Occipital lobe (tissue), 1 donor: ENCODE measurements at regions not wholly inside any gene's neighbourhood (a gene's known extent, or its start where the extent isn't known, plus 50 kb on each side); places are given as distances from the start of the nearest gene placed in this dataset.

ENCODE experiments used
- DNase-seq: peaks from one replicate; lab custom pipeline; 2025; lab: John Stamatoyannopoulos, UW

DNA sequence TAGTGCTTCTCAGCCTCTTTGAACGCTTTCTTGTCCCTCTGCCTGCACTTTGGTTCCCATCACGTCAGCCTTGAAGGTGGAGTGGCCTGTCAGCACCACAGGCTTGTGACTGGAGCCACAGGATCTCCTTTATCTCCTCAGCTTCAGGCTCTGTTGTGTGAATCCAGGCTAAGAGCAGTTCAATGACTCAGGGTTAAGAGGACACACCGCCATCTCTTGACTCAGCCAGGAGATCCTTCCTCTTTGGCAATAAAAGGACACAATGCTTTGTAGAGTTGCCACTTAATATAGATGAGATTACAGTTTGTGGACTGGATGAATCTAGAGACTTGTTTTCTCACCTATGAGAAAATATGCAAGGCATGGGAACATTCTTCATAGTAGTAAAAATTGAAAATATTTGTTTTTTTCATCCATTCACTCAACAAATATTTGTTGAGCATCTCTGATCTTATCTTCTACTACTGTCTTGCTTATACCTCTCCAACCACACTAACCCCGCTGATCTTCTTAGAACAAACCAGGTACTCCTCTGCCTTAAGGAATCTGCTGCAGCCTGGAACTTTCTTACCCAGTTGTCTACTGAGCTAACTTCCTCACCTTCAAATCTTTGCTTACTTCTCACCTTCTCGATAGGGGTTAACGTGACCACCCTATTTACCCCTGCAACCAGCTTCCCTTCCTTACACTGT is 62.3 kb downstream of the UCHL1 start:
- no peak for DNase-seq

DNA sequence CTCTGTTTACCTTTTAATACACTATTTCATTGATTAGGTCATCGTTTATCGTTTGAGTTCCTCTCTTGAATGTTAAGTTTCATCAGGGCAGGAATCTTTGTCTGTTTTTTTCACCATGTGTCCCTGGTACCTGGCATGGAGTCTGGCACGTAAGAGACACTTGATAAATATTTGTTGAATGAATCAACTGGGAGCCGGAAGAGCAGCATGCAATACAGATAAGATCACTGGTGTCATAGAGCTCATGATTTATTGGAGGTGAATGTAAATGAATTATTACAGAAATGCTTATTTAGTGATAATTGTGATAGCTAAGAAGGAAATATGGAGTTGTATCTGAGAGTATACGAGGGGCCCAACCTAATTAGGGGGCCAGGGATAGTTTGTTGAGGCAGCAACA is 62.8 kb downstream of the UCHL1 start:
- DNase-seq = no peak

DNA sequence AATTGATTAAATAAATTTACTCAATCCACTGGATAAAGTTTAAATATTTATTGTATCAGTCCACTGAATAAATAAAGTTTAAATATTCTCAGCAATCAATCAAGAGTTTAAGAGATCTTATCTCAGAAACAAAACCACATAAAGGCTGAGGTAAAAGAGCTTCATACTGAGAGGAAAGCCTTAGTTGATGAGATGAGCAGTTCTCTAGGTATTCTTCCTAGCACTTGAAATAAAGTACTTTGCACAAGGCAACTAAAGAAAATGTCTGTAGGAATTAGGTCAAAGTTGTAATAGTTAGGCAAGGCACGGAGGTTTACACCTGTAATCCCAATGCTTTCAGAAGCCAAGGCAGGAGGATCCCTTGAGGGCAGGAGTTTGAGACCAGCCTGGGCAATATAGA is 63.5 kb downstream of the UCHL1 start:
- no peak for DNase-seq

DNA sequence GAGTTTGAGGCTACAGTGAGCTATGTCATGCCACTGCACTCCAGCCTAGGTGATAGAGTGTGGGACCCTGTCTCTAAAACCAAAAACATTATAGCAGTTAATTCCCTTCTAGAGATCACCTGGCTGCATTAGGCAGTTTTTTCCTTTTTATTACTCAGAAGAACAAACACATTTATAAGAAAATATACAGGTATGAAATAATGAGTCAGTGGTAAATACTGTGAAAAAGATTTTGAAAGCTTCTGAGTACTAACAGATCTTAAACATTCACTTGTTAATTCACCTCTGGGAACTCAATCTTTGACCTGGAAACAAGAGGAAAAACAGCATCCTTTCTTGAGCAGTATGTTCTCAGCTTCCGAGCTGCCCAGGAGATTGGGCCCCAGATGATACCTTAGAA is 64.1 kb downstream of the UCHL1 start:
- no peak for DNase-seq

DNA sequence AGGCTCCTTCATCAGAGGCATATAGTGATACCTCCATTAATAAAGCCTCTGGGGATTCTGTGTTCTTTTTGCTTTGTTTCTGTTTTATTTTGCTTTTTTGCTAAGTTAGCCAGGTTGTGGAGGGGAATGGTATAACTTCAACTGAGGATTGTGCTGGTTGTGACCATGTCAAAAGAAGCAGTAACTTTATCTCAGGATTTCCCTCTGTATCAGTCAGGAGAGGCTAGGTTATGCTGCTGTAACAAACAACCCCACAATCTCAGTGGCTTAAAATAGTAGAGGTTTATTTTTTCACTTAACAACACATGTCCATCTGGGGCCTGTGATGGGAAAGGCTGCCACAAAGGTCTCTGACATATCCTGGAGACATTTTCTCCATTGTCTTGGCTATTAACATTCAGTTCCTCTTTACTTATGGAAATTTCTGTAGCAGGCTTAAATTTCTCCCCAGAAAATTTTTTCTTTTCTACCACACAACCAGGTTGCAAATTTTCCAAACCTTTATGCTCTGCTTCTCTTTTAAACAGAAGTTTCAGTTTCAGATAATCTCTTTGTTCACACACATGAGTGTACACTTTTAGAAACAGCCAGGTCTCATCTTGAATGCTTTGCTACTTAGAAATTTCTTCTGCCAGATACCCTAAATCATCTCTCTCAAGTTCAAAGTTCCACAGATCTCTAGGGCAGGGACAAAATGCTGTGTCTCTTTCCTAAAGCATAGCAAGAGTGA is 64.7 kb downstream of the UCHL1 start:
- no peak for DNase-seq

DNA sequence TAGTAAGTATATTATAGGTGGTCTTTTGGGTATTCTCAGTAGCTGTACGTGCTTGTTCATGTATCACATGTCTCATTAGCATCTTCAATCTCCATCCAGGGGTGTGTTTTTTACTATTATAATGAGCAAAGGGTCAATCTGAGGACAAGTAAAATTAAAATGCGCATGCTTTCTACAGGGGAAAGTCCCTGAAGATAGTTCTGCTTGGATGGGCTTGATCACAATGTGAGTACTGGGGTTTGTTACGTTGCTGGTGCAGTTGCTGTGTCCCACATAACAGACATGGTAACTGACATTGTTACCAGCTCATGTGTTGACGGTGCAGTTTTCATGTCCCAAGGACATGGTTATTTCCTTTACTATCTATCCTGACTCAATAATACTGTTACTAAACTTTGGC is 65.9 kb downstream of the UCHL1 start:
- no peak for DNase-seq

DNA sequence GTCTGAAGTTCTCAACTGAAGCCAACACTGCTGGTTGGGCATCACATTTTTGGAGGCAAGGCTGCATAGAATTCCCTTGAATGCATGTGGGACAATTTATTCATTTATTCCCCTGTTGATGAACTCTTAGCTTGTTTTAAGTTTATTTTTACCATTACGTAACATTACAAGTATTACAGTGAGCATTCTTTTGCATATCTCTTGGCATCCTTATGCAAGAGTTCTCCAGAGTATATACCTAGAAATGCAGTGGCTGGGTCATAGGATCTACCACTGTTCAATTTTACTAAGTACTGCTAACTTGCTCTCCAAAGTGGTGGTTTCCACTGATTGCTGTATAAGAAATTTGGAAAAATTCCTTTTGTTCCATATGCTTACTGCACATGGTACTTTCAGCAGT is 66.5 kb downstream of the UCHL1 start:
- no peak for DNase-seq

DNA sequence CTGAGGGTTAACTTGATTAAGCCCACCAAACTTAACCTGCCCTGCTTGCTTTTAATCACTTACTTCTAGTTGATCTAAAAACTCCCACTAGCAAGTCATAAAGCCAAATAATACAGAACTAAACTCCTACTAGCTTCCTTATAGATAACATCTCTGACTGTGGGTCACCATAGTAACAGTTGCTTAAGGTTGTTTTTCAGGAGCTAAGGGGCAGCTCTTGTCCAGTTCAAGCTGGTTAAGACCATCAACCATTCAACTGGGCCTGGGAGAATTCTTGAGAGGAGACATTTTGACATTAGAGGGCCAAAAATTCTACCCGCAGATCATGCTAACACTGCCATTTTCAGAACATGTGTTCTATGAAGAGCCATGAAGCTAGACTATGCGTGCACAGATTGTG is 67.0 kb downstream of the UCHL1 start:
- DNase-seq = no peak

DNA sequence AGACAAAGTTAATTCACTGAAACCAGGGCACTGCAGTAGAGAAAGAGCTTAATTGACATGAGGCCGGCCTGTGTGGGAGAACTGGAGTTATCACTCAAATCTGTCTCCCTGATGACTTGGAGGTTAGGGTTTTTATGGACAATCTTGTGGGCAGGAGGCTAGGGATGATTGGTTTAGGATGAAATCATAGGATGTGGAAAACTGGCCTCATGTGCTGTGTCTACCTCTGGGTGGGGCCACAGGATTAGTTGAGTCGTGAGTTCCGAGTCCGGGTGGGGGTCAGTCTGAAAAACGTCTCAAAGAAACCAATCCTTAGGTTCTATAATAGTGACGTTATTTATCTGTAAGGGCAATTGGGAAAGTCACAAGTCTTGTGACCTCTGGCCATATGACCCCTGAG is 68.1 kb downstream of the UCHL1 start:
- DNase-seq = no peak

DNA sequence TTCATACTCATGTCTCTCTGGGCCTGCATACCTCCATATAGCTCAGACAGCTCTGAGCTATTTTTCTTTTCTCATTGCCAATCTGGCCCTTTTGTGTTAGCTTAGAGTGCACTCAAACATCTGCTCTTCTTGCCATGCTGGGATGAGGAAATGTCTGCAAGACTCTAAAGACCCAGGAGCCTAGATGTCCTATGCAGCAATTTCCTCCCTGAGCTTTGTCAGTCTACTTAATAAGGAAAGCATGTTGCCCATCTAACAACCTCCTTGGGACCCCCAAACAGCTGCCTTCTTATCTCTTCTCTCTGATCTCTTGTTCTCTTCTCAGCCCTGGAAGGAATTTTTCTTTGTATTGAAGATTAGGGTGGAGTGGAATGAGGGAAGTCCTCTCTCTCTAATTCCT is 69.2 kb downstream of the UCHL1 start:
- DNase-seq = no peak

DNA sequence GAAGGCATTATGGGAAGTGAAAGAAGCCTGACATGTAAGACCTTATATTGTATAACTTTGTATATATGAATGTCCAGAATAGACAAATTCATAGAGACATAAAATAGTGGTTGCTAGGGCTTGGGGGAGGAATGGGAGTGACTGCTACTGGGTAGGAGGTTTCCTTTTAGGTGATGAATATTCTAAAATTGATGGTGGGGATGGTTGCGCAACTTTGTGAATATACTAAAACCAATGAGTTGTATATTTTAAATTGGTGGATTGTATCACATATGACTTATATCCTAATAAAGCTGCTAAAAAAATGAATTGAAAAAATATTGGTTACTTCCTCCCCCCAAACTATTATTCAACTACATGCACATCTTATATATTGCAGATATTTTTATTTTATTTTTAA is 70.0 kb downstream of the UCHL1 start:
- no peak for DNase-seq

DNA sequence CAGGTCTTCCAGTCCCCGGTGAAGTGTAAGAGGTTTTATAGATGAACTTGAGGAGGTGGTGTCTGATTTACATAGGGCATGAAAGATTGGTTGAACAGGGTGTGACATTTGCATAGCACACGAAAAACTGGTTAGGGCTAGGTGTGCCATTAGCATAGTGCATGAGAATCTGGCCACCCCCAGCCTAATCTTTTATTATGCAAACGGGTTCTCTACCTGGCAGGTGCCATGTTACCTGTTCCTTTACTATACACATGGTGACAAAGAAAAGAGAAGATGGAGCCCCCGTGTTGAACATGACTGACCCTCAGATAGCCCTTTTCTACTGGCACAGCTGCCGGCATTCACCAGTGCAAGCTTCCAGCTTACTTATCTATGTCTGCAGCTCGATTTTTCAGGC is 71.0 kb downstream of the UCHL1 start:
- no peak for DNase-seq

DNA sequence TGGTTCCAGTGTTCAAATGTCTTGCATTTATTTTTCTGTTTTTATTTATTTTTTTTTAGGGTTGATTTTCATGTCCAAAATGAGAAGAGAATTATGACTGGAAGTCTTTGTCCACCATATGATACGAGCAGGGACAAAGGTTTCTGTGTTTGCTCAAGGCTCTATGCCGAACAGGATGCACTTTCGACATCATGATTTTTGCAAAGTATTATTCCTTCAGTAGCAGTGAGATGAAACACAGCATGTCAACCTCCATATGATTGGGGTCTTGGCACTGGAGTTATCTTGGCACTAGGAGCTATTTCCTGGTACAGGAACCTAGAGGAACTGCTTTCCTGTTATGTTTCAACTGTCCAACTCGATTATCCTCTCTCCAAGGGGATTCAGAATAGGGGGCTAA is 72.6 kb downstream of the UCHL1 start:
- no peak for DNase-seq

DNA sequence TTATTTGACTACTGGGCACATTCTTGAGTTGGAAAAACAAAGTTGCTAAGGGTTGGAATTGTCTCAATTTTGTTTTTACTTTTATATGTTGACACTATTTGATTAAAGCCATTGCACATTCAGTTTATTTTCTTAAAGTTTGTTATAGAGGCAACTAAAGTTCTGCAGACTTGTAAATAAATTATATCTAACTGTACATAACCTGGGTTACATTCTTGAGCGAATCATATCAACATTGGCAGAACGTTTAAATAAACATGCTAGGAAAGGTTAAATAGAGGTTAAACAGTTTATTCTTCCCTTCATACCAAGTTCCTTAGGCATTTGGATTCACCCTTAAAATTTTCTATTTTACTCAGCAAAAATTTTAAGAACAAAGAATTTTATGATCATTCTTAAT is 74.5 kb downstream of the UCHL1 start:
- DNase-seq = no peak

DNA sequence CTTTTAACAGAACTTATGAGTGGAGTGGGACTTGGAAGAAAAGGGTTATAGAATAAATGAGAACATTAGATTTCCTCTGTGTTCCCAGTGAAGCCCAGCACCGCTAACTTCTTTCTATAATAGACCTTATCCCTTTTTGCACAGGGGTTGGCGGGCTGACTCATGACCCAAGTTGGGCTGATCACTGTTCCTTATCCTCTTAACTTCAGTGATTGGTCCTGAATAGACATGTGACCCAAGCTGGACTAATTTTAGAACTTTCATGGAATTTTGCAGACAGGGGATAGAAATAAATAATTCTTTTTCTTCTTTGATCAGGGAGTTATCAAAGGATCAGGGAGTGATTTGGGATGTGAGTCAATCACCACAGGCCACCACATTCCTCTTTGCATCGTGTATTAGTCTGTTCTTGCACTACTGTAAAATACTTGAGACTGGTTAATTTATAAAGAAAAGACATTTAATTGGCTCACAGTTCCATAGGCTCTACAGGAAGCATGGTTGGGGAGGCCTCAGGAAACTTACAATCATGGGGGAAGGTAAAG is 75.9 kb downstream of the UCHL1 start:
- no peak for DNase-seq

DNA sequence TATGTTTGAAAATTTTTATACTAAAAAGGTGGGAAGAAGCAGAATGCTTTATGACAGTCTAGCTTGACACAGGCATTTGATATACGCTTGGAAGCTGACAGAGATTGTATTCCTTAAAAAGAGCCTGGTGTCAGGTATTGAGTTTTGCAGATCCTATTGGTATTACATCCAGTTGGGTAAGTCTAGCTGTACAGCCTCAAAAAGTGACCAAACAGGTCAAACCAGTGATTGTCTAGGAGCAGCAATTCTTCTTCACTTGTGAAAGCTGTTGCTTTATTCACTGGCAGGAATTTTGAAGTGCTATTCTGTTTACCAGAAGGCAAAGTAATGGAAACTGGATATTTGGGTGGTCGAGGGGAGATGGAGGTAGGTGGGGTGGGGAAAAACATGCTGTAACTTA is 77.5 kb downstream of the UCHL1 start:
- DNase-seq = no peak

DNA sequence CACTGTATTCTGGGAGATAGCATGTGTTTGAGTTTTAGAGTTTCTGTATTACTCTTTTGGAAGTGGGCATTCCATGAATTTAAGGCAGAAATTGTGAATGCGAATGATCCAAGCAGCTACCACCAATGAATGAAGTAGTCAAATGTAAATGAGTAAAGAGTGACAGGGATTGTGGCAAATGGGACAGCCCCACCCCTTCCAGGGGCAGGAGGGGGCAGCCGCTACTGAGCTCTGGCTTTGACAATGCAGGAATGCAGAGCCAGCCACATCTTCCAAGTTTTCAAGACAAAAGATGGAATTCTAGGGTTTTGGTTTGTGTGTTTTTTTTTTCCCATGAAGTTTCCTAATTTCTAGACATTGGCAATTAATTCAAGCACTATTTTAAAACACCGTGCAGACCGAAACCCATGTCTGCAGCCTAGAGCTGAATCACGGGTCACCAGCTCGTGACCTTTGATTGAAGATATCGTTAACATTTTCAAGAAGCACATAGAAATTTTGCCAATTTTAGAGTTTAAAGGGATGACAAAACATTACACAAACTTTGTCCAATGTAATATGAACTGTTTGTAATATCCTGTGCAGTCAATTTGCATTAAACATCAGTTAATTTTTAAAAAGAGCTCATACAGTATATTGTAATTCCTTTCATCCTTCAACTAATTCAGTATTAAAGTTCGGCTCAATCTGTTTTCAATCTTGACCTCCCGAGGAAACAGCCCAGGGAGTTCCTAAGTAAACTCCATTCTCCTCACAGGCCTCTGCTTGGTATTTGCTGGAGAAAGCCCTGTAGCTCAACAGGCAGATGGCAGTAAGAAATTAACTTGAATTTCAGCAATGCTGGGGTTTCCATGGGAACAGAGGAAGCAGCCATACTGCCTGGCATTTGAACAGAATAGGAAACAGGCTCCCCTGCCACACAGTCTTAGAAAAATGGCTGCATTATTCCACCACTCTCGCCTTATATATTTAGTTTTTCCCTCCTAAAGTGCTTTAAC is 83.4 kb downstream of the UCHL1 start:
- peak; percentile 38 for DNase-seq

DNA sequence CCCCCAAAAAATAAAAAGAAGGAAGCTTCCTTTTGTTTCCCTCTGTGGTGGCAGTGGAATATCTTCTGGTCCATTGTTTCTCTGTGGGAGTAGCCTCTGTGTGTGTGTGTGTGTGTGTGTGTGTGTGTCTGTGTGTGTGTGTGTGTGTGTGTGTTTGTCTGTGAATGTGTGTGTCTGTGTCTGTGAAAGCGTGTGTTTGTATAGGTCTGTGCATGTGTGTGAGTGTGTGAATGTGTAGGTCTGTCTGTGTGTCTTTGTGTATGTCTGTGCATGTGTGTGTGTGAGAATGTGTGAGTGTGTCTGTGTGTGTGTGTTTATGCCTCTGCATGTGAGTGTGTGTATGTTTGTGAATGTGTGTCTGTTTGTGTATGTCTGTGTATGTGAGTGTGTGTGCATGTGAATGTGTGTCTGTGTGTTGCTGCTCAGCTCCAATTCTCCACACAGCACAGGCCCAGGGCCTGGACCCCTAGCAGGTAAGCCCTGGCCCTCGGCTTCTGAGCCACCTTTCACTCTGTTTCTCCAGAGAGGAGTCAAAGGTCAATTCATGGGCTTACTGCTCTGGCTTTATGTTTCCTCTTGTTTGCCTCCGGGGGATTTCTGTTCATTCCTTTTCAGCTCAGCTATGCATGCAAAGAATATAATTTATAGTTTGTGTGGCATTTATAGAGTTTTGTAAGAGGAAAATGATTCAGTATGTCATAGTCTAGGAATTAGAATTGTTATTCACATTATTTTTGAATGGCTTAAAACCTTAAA is 89.8 kb downstream of the UCHL1 start:
- DNase-seq = no peak

DNA sequence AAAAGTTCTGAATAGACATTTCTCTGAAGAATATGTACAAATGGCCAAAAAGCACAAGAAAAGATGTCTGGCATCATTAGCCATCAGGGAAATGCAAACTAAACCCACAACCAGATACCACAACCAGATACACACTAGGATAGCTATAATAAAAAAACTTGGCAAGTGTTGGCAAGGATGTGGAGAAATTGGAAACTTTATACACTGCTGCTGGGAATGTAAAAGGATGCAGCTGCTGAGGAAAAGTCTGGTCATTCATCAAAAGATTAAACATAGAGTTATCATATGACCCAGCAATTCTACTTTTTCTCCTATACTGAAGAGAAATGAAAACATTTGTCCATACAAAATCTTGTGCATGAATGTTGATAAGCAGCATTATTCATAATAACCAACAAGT is 92.3 kb downstream of the UCHL1 start:
- DNase-seq = no peak

DNA sequence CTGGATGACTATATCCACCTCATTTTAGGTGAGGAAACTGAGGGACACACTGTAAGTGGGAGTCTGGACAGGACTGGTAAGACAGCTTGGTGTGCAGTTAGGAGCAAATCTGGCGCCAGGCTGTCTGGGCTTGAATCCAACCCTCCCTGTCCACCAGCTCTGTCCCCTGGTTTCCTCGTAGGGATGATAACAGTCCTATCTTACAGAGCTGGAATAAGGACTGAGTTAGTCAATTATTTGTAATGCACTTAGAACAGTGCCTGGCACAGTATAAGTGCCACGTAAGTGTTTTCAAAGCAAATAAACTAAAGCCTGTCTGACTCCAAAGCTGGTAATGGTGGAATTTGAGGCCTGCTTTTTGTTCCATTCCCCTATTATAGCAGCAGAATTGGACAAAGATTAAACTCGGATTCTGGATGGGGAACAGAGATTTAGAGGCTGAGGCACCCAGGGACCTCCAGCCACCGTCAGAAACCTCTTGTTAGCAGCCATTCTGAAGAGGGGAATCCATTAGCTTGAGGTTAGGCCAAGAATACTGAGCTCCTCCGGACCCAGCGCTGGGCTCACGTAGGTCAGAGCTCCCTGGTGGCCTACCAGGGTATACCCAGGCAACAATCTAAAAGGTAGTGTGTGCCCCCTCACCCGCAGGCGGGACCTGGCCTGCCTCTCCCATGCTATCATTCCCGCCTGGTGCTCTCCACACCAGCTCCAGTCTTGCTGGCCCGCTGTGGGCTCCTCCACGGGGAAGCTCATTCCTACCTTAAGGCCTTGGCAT is 102.1 kb downstream of the UCHL1 start:
- peak; percentile 20 for DNase-seq

DNA sequence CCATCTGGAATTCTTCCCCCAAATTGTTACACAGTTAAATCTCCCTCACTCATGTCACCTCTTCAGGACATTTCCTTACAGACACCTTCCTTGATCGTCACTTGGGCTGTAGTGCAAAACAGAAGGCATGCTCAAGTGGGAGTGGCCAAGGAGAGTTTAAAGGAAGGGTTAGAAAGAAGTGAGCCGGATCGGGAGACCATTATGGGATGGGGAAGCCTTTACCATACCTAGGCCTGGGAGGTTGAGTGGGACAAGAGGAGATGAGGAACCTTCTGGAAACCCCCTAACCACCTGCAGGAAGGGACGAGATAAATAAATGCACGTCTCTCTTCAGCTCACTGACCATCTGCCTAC is 102.7 kb downstream of the UCHL1 start:
- DNase-seq = no peak
